Frontal cortex (tissue), 3 donors: ENCODE measurements at regions not wholly inside any gene's neighbourhood (a gene's known extent, or its start where the extent isn't known, plus 50 kb on each side); places are given as distances from the start of the nearest gene placed in this dataset.
A peak's percentile ranks its signal among the peaks of the same experiment; 100 is the strongest.

Experiments used
- DNase-seq, 2 donors: peaks; one replicate each; pipeline ENCODE4 v3.0.0; 2012; ENCODE audit warnings: low spot score in 2 of 2
- FAIRE-seq: peaks from 2 replicates; lab custom pipeline; 2012; peaks lifted over from hg19 to GRCh38; lab: Jason Lieb, UNC
- donor health status: control.
- donor health status: control.
- donor health status: control.

DNA sequence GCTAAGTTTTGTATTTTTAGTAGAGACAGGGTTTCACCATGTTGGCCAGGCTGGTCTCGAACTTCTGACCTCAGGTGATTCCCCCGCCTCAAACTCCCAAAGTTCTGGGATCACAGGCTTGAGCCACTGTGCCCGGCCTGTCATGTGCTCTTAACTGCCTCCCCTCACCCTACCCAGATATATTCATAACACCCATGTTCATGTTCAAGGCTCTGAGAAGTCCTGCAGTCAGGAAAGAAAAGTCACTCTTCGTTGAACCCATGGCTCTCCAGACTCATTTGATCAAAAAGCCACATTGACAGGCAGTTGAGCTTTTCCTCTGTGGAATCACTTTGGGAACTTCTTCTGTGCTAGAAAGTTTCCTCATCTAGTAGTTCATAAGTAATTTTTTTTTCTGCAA lies 545.5 kb upstream of the TBX3 start:
- FAIRE-seq (no peak), DNase-seq (no peak)

DNA sequence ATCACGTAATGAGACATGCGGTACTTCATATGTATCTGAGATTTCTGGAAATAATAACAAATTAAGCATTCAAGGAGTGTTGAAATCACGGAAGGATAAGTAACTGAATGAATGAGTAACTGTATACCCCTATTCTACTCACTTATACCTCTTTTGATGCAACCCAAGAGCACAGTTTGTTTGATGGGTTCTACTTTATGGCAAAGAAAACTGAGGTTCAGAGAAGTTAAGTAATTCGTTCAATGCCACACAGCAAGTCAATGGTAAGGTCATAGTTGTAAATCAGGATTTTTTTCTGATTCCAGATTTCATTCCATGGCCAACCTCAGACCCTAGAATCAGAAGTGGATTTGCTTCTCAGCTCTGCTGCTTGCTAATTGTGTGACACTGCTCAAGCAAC lies 544.5 kb upstream of the TBX3 start:
- FAIRE-seq (no peak), DNase-seq (no peak)

- FAIRE-seq, result no peak
- DNase-seq, result no peak
These were observed 543.2 kb upstream of the TBX3 start for GRCh38 chr12:115227137-115227615.

GRCh38 chr12:115225845-115226244 lies 541.9 kb upstream of the TBX3 start:
- DNase-seq (no peak), FAIRE-seq (no peak)

- DNase-seq (no peak), FAIRE-seq (no peak)
These were observed 540.0 kb upstream of the TBX3 start for GRCh38 chr12:115223991-115224390.

GRCh38 chr12:115223322-115223721 lies 539.3 kb upstream of the TBX3 start:
- DNase-seq, result no peak
- no peak for FAIRE-seq

GRCh38 chr12:115222220-115222619 lies 538.2 kb upstream of the TBX3 start:
- FAIRE-seq (no peak), DNase-seq (no peak)

DNA sequence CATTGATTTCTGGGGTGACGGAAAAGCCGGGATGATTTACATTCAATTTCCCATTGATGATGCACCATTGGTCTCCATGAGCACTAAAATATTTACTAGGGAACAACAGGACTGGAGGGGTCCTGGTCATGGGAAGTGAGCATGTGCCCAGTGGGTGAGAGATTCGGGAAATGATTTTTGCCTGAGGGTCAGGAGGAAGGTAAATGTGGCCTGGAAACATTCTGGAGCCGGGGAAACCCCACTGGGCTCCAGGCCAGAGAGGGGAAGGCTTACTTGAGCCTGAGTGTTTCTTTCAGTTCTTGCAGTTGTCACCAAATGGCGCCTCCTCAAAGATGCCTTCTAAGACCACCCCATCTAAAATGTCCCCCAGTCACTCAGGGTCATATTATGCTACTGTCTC lies 532.3 kb upstream of the TBX3 start:
- FAIRE-seq (no peak), DNase-seq (no peak)

GRCh38 chr12:115215544-115215943 lies 531.6 kb upstream of the TBX3 start:
- DNase-seq (no peak), FAIRE-seq (no peak)

DNA sequence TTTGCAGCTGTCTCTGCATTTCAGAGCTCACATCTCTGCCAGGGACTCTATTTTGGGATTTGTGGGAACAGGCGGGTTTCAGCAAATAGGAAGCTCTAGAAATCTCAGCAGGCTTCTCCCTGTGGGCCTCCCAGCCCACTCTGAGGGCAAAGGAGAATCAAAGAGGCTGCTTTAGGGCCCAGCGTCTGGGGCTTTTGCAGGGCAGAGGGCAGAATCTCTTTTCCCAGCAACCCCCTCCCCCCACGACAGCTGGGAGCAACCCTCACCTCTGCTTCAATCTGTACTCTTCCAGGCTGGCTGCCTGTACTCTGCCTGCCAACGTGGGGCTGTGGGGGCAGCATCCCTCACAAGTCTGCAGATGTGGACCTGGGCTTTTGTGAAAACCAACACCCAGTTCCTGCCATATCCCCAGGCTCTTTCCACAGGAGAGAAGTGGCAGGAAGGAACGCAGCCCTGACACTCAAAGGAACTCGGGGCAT lies 529.6 kb upstream of the TBX3 start:
- DNase-seq (peak in 1 of 2 donors; percentile 29), FAIRE-seq (no peak)

DNA sequence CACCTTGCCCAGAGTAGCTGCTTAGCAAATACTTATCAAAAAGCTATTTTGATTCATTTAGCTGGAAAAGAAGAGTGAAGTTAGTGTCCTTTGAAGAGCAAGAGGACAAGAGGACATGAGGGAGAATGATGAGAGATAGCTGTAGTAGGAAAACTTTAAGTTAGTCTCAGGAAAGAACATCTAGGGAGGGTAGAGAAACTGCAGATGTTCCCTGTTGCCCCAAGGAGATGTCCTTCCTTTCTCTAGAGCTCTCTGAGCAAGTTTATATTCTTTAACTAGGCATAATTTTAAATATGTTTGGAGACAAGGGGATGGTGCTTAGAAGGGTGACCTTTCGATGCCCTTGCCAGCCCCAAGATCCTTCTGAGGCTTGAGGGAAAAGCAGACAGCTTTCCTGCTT lies 529.1 kb upstream of the TBX3 start:
- FAIRE-seq (no peak), DNase-seq (peak in 1 of 2 donors; percentile 7)

DNA sequence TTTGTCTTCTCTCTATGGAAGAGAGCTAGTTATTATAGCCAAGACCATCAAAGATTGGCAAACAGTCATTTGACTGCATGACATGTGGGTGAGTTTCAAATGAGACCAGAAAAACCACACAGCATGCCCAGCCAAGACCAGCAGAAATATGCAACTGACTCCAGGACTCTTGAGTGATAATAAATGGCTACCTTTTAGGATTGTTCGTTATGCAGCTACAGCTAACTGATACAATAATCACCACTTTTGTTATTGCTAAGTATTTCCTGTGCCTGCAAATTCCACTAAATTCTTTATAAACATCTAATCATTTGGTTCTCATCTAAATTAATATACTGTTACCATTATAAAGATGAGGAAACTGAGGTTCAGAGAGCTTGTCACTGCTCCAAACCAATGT lies 528.4 kb upstream of the TBX3 start:
- no peak for DNase-seq
- no peak for FAIRE-seq

GRCh38 chr12:115210533-115211252 lies 526.7 kb upstream of the TBX3 start:
- DNase-seq (no peak), FAIRE-seq (no peak)

DNA sequence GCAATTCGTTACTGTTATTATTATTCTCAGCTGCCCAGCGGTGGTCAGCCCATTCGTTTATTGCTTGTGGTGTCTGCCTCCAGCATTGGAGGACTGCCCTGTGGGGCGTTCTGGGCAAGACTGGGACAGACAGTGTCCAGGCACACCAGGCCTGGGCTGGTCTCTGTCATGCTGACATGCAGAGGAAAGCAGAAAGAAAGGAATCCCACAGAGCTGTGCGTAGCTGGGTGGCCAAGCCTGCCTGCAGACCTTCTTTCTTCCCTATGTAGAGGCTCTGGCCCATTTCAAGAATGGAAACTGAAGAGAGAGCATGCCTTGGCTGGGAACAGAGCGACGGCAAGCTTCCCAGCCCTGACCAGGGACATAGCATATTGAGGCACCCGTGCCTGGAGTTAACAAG lies 525.3 kb upstream of the TBX3 start:
- FAIRE-seq, result no peak
- DNase-seq, result no peak

GRCh38 chr12:115208098-115208497 lies 524.1 kb upstream of the TBX3 start:
- DNase-seq (no peak), FAIRE-seq (no peak)

DNA sequence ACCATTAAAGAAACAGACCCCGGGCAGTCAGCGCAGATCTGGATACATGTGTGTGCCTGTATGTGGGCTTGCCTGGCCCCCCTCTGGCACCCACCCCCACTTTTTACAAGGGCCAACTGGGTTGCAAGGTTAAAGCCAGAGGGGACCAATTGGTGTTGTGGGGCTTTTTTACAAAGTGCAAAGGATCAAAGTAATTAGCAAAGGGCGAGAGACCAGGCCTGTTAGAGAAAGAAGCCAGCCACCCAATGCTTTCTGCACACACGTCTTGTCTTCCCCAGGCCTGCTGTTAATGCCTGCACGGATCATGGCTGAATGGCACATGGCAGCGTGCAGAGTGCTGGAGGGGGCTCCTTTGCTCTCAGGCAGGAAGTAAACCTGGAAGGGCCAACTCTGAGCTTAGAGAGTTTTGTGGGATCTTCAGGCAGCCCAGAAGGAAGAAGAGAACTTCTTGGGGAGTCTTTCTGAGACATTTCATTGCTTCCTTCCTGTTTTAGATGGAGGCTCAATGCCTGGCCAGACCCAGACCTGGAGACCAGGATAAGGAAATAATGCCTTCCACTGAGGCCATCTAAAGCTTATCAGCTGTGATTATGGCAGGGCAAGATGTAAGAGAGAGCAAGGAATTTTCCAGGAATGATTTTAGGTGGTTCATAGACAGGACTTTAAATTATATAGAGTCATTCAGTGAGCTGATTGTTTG lies 523.4 kb upstream of the TBX3 start:
- no peak for DNase-seq
- FAIRE-seq, result no peak

- no peak for DNase-seq
- no peak for FAIRE-seq
These were observed 522.8 kb upstream of the TBX3 start for GRCh38 chr12:115206801-115207200.

DNA sequence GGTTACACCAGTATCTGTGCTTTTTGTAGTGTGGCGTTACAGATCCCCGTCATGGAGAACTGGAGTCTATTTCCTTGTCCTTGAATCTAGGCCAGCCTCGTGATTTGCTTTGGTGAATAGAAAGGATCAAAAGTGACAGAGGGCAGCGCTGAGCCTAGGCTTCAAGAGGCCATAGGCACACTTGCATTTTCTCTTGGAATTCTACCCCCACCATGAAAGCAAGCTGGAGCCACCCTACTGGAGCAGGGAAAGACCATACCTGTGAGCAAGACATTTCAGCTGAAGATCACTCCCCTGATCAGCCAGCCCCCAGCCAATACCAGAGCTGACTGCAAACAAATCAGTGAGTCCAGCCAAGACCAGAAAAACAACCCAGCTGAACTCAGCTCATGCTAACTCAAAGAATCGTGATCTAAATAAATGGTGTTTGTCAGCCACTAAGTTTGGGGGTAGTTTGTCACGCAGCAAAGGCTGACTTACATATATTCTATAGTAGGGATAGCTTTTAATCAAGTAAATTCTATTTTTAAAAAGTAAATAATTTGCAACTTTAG lies 521.9 kb upstream of the TBX3 start:
- DNase-seq, result no peak
- FAIRE-seq, result no peak

- FAIRE-seq (no peak), DNase-seq (no peak)
These were observed 521.2 kb upstream of the TBX3 start for GRCh38 chr12:115204957-115205754.

GRCh38 chr12:115203701-115204100 lies 519.7 kb upstream of the TBX3 start:
- no peak for DNase-seq
- FAIRE-seq, result no peak
